ENCODE measurements at regions not wholly inside any gene's neighbourhood (a gene's known extent, or its start where the extent isn't known, plus 50 kb on each side); places are given as distances from the start of the nearest gene placed in this dataset.
"Not testable (repeated sequence)": the region's sequence is repeated elsewhere in the genome, so short reads cannot be mapped to it uniquely, and the experiment has no call there.

- DNase-seq (ENCODE audit: low read depth): no peak
- no peak overlapping the region for H3K4me3 ChIP-seq (ENCODE audit: low read depth, low read length)
- no peak for TF ChIP-seq CTCF (IDR thresholded peaks at IDR 0.05; ENCODE audit: insufficient read depth, low read depth, low read length)
Measured at GRCh38 chr21:14657241-14658008, 111.3 kb upstream of the SAMSN1 start.

- TF ChIP-seq CTCF (IDR thresholded peaks at IDR 0.05; ENCODE audit: insufficient read depth, low read depth, low read length): no peak
- no peak for DNase-seq (ENCODE audit: low read depth)
- H3K4me3 ChIP-seq (ENCODE audit: low read depth, low read length): no peak overlapping the region
Measured at GRCh38 chr21:14646893-14647292, 100.8 kb upstream of the SAMSN1 start.

GRCh38 chr21:14645702-14646101 lies 99.6 kb upstream of the SAMSN1 start:
- no peak for TF ChIP-seq CTCF (IDR thresholded peaks at IDR 0.05; ENCODE audit: insufficient read depth, low read depth, low read length)

GRCh38 chr21:14632359-14632758 lies 86.2 kb upstream of the SAMSN1 start:
- no peak overlapping the region for H3K4me3 ChIP-seq (ENCODE audit: low read depth, low read length)
- DNase-seq (ENCODE audit: low read depth): no peak
- TF ChIP-seq CTCF (IDR thresholded peaks at IDR 0.05; ENCODE audit: insufficient read depth, low read depth, low read length): no peak

More at GRCh38 chr21:14645702-14646101, 99.6 kb upstream of the SAMSN1 start:
- DNase-seq (ENCODE audit: low read depth): no peak
- no peak overlapping the region for H3K4me3 ChIP-seq (ENCODE audit: low read depth, low read length)

- no peak for DNase-seq (ENCODE audit: low read depth)
- H3K4me3 ChIP-seq (ENCODE audit: low read depth, low read length): no peak overlapping the region
- TF ChIP-seq CTCF (IDR thresholded peaks at IDR 0.05; ENCODE audit: insufficient read depth, low read depth, low read length): no peak
Measured at GRCh38 chr21:14630556-14631069, 84.5 kb upstream of the SAMSN1 start.

- no peak overlapping the region for H3K4me3 ChIP-seq (ENCODE audit: low read depth, low read length)
- no peak for TF ChIP-seq CTCF (IDR thresholded peaks at IDR 0.05; ENCODE audit: insufficient read depth, low read depth, low read length)
- no peak for DNase-seq (ENCODE audit: low read depth)
Measured at GRCh38 chr21:14629461-14629860, 83.3 kb upstream of the SAMSN1 start.

DNA sequence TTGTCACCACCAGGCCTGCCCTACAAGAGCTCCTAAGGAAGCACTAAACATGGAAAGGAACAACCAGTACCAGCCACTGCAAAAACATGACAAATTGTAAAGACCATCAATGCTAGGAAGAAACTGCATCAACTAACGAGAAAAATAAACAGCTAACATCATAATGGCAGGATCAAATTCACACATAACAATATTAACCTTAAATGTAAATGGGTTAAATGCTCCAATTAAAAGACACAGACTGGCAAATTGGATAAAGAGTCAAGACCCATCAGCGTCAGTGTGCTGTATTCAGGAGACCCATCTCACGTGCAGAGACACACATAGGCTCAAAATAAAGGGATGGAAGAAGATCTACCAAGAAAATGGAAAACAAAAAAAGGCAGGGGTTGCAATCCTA lies 77.0 kb upstream of the SAMSN1 start:
- not testable (repeated sequence) for DNase-seq (ENCODE audit: low read depth); H3K4me3 ChIP-seq (ENCODE audit: low read depth, low read length)
